HEK293 (cell line): ENCODE measurements at regions not wholly inside any gene's neighbourhood (a gene's known extent, or its start where the extent isn't known, plus 50 kb on each side); places are given as distances from the start of the nearest gene placed in this dataset.

Source experiments
- CTCF ChIA-PET: fragments of 350-600 bp; formaldehyde crosslinking; extraction: SDS; loops from one replicate; lab custom pipeline; 2021; ENCODE audit warnings: antibody characterized with exemption; lab: Yijun Ruan, JAX
- POLR2A ChIA-PET: fragments of 300-600 bp; formaldehyde crosslinking; extraction: SDS; loops from one replicate; lab custom pipeline; 2020; ENCODE audit warnings: antibody characterized with exemption, inconsistent platforms; lab: Yijun Ruan, JAX
- H3K27ac ChIP-seq: fragments of 200-500 bp; sonication (Bioruptor generic); 2 replicates; pipeline ENCODE4 v1.5.1; 2014; ENCODE audit warnings: low read depth, low read length, control low read depth, inconsistent platforms; ENCODE audit errors: extremely low read depth
- H3K36me3 ChIP-seq, 2 experiments: fragments of 200-500 bp in 1 of 2; sonication (Bioruptor generic) in 1 of 2; 1 replicate in 1 of 2; 2 replicates in 1 of 2; pipeline ENCODE4 v1.5.1; 2014 to 2017; ENCODE audit warnings: inconsistent platforms in 2 of 2, low read length in 2 of 2; ENCODE audit not compliant: control insufficient read depth in 2 of 2, insufficient read depth in 1 of 2
- H3K4me1 ChIP-seq: fragments of 200-500 bp; sonication (Bioruptor generic); 2 replicates; pipeline ENCODE4 v1.5.1; 2014; ENCODE audit warnings: mild to moderate bottlenecking, low read length, inconsistent platforms; ENCODE audit not compliant: control insufficient read depth, insufficient read depth
- H3K4me3 ChIP-seq: 2 replicates; pipeline ENCODE4 v1.5.1; 2011; ENCODE audit warnings: low read depth, mild to moderate bottlenecking, control low read depth, low read length, moderate library complexity
- H3K9me3 ChIP-seq: fragments of 200-500 bp; sonication (Bioruptor generic); 2 replicates; pipeline ENCODE4 v1.5.1; 2014; ENCODE audit warnings: low read depth, low read length, inconsistent platforms; ENCODE audit not compliant: control insufficient read depth, insufficient read depth
- OSR2 ChIP-seq: fragments of 450-650 bp; formaldehyde crosslinking; IDR thresholded peaks from 2 replicates; pipeline ENCODE4 v1.5.1; 2016; ENCODE audit warnings: missing biosample characterization, missing genetic modification characterization
- OVOL3 ChIP-seq: fragments of 450-650 bp; formaldehyde crosslinking; IDR thresholded peaks from 2 replicates; pipeline ENCODE4 v1.5.1; 2016; ENCODE audit warnings: missing biosample characterization, missing genetic modification characterization
- SCRT1 ChIP-seq: fragments of 450-650 bp; formaldehyde crosslinking; IDR thresholded peaks from 2 replicates; pipeline ENCODE4 v1.5.1; 2016; ENCODE audit warnings: missing biosample characterization, missing genetic modification characterization, borderline replicate concordance
- SCRT2 ChIP-seq: fragments of 450-650 bp; formaldehyde crosslinking; IDR thresholded peaks from 2 replicates; pipeline ENCODE4 v1.5.1; 2016; ENCODE audit warnings: missing biosample characterization, missing genetic modification characterization
- ZBTB8A ChIP-seq: fragments of 450-650 bp; formaldehyde crosslinking; IDR thresholded peaks from 2 replicates; pipeline ENCODE4 v1.5.1; 2016; ENCODE audit warnings: missing biosample characterization, missing genetic modification characterization
- ZIC2 ChIP-seq: fragments of 450-650 bp; formaldehyde crosslinking; IDR thresholded peaks from 2 replicates; pipeline ENCODE4 v1.5.1; 2016; ENCODE audit warnings: missing biosample characterization, missing genetic modification characterization
- ZNF202 ChIP-seq: fragments of 450-650 bp; formaldehyde crosslinking; IDR thresholded peaks from 2 replicates; pipeline ENCODE4 v1.5.1; 2016; ENCODE audit warnings: missing biosample characterization, missing genetic modification characterization, borderline replicate concordance
- ZNF239 ChIP-seq: fragments of 450-650 bp; formaldehyde crosslinking; IDR thresholded peaks from 2 replicates; pipeline ENCODE4 v1.5.1; 2016; ENCODE audit warnings: missing biosample characterization, missing genetic modification characterization
- ZNF366 ChIP-seq: fragments of 450-650 bp; formaldehyde crosslinking; conservative IDR thresholded peaks from 2 replicates; pipeline ENCODE4 v1.5.1; 2016; ENCODE audit warnings: missing biosample characterization, missing genetic modification characterization
- ZNF510 ChIP-seq: fragments of 450-650 bp; formaldehyde crosslinking; IDR thresholded peaks from 2 replicates; pipeline ENCODE4 v1.5.1; 2018; ENCODE audit warnings: mild to moderate bottlenecking, missing genetic modification characterization, missing biosample characterization; ENCODE audit not compliant: insufficient replicate concordance
- ZNF544 ChIP-seq: fragments of 450-650 bp; formaldehyde crosslinking; IDR thresholded peaks from 2 replicates; pipeline ENCODE4 v1.5.0; 2017; ENCODE audit warnings: missing biosample characterization, missing genetic modification characterization
- ZNF701 ChIP-seq: fragments of 450-650 bp; formaldehyde crosslinking; IDR thresholded peaks from 2 replicates; pipeline ENCODE4 v1.5.1; 2016; ENCODE audit warnings: missing biosample characterization, missing genetic modification characterization
- ZNF785 ChIP-seq: fragments of 450-650 bp; formaldehyde crosslinking; IDR thresholded peaks from 2 replicates; pipeline ENCODE4 v1.5.1; 2016; ENCODE audit warnings: missing biosample characterization, missing genetic modification characterization
- TF ChIP-seq, protein P1 (sequence below): fragments of 450-650 bp; IDR thresholded peaks from 2 replicates; pipeline ENCODE4 v1.5.1; 2018; ENCODE audit warnings: missing biosample characterization, mild to moderate bottlenecking, missing genetic modification characterization
- TF ChIP-seq, protein P2 (sequence below): fragments of 450-650 bp; formaldehyde crosslinking; IDR thresholded peaks from 2 replicates; pipeline ENCODE4 v1.5.1; 2017; ENCODE audit warnings: missing biosample characterization, missing genetic modification characterization
- TF ChIP-seq, protein P3 (sequence below): fragments of 450-650 bp; IDR thresholded peaks from 2 replicates; pipeline ENCODE4 v1.5.1; 2018; ENCODE audit warnings: missing biosample characterization, missing genetic modification characterization
- TF ChIP-seq, protein P4 (sequence below): fragments of 450-650 bp; formaldehyde crosslinking; IDR thresholded peaks from 2 replicates; pipeline ENCODE4 v1.5.1; 2016; ENCODE audit warnings: missing biosample characterization, missing genetic modification characterization
- TF ChIP-seq, protein P5 (sequence below): fragments of 450-650 bp; formaldehyde crosslinking; IDR thresholded peaks from 2 replicates; pipeline ENCODE4 v1.5.1; 2016; ENCODE audit warnings: missing biosample characterization, missing genetic modification characterization
- TF ChIP-seq, protein P6 (sequence below): fragments of 450-650 bp; formaldehyde crosslinking; IDR thresholded peaks from 2 replicates; pipeline ENCODE4 v1.5.1; 2016; ENCODE audit warnings: missing biosample characterization, missing genetic modification characterization
- TF ChIP-seq, protein P7 (sequence below): fragments of 450-650 bp; formaldehyde crosslinking; IDR thresholded peaks from 2 replicates; pipeline ENCODE4 v1.5.1; 2016; ENCODE audit warnings: missing biosample characterization, missing genetic modification characterization

DNA sequence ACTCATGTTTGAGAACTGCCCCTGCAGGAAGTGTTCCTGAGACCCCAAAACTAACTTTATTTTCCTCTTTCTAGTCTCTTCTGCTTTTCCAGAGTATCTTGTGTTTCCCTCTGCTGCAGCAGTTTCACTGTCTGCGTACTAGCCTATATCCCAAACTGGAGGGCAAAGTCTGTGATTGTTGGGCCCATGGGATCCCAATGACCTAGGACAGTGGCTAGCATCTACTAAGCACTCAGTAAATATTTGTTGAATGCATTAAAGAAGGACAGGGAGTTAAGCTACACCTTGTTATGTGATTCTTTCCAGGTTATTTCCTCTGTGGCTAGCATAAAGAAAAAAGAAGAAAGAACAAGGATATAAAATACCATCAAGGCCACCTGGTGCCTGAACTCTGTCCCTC lies 210.6 kb upstream of the PHYHIPL start:
- Histone ChIP-seq H3K9me3 (no peaks in the 10 kb centered on the region), H3K4me1 (no peaks in the 10 kb centered on the region), H3K4me3 (no peak overlapping the region), H3K27ac (no peak overlapping the region), H3K36me3 (no peaks in the 10 kb centered on the region)
- ChIA-PET CTCF (interaction anchor here (1.3 kb wide), 1 partner anchor 13 kb away, joined by 3 read pairs; no protein-coding TSS in a partner anchor), POLR2A (no interaction called here)
- TF ChIP-seq, protein P1, sequence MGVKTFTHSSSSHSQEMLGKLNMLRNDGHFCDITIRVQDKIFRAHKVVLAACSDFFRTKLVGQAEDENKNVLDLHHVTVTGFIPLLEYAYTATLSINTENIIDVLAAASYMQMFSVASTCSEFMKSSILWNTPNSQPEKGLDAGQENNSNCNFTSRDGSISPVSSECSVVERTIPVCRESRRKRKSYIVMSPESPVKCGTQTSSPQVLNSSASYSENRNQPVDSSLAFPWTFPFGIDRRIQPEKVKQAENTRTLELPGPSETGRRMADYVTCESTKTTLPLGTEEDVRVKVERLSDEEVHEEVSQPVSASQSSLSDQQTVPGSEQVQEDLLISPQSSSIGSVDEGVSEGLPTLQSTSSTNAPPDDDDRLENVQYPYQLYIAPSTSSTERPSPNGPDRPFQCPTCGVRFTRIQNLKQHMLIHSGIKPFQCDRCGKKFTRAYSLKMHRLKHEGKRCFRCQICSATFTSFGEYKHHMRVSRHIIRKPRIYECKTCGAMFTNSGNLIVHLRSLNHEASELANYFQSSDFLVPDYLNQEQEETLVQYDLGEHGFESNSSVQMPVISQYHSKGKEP (tag by site-specific recombination) = no peak
- no peak for TF ChIP-seq OVOL3 (tag by site-specific recombination)
- TF ChIP-seq, protein P2, sequence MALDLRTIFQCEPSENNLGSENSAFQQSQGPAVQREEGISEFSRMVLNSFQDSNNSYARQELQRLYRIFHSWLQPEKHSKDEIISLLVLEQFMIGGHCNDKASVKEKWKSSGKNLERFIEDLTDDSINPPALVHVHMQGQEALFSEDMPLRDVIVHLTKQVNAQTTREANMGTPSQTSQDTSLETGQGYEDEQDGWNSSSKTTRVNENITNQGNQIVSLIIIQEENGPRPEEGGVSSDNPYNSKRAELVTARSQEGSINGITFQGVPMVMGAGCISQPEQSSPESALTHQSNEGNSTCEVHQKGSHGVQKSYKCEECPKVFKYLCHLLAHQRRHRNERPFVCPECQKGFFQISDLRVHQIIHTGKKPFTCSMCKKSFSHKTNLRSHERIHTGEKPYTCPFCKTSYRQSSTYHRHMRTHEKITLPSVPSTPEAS (tag by site-specific recombination) = no peak
- no peak for TF ChIP-seq ZNF544
- no peak for TF ChIP-seq ZNF785 (tag by site-specific recombination)
- TF ChIP-seq ZBTB8A (tag by site-specific recombination) = no peak
- no peak for TF ChIP-seq ZNF701 (tag by site-specific recombination)
- TF ChIP-seq, protein P3, sequence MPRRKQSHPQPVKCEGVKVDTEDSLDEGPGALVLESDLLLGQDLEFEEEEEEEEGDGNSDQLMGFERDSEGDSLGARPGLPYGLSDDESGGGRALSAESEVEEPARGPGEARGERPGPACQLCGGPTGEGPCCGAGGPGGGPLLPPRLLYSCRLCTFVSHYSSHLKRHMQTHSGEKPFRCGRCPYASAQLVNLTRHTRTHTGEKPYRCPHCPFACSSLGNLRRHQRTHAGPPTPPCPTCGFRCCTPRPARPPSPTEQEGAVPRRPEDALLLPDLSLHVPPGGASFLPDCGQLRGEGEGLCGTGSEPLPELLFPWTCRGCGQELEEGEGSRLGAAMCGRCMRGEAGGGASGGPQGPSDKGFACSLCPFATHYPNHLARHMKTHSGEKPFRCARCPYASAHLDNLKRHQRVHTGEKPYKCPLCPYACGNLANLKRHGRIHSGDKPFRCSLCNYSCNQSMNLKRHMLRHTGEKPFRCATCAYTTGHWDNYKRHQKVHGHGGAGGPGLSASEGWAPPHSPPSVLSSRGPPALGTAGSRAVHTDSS (tag by site-specific recombination) = no peak

DNA sequence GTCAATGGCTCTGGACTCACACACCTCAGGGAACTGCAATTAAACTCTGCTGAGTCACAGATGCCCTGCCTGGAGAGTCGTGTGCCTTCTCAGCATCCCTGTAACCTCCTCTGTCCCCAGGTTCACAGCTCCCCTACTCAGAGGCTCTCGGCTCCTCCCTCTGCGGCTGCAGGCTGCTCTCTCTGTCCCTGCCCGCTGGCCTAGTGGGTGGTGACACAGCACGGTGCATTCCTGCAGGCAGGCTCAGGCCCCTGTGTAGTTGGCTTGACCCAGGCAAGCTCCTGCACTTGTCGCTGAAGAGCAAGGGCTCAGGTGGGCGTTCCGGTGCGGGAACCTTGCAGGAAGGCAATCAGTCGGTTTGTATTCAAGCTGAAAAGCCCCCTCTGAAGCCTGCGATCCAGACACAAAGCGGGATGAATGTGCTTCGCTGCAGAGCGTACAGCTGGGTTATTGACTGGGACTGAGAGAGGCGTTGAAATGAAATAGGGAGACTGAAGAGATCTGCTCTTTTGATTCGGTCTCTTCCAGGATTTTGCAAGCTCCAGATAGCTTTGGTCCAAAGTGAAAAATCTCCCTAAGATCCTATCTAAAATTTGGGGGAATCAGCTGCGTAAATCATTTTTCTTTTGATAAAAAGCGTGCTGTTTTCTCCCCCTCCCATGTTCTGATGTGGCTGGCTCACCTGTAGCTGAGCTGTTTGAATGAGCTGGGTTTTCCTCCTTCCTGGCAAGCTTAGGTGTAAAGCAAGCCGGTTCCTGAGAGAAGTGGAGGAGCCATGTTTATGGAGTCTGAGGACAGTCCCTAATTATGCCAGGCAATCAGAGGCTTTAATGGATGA lies 208.7 kb upstream of the PHYHIPL start:
- Histone ChIP-seq H3K9me3 (no peaks in the 10 kb centered on the region), H3K4me3 (no peak overlapping the region)
- CTCF ChIA-PET = interaction anchor here (2.8 kb wide), 1 partner anchor 16 kb away, joined by 9 read pairs; no protein-coding TSS in a partner anchor
- TF ChIP-seq, protein P4, sequence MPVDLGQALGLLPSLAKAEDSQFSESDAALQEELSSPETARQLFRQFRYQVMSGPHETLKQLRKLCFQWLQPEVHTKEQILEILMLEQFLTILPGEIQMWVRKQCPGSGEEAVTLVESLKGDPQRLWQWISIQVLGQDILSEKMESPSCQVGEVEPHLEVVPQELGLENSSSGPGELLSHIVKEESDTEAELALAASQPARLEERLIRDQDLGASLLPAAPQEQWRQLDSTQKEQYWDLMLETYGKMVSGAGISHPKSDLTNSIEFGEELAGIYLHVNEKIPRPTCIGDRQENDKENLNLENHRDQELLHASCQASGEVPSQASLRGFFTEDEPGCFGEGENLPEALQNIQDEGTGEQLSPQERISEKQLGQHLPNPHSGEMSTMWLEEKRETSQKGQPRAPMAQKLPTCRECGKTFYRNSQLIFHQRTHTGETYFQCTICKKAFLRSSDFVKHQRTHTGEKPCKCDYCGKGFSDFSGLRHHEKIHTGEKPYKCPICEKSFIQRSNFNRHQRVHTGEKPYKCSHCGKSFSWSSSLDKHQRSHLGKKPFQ = no peak
- TF ChIP-seq SCRT1 (tag by site-specific recombination) (peak; percentile 40; the same call in 1 of the 2 replicates), ZNF366 (tag by site-specific recombination) (no peak), ZNF510 (tag by site-specific recombination) (no peak), SCRT2 (tag by site-specific recombination) (peak; percentile 72), ZIC2 (peak; percentile 100), ZNF202 (tag by site-specific recombination) (no peak), ZNF239 (tag by site-specific recombination) (no peak), OSR2 (no peak)
- TF ChIP-seq, protein P5, sequence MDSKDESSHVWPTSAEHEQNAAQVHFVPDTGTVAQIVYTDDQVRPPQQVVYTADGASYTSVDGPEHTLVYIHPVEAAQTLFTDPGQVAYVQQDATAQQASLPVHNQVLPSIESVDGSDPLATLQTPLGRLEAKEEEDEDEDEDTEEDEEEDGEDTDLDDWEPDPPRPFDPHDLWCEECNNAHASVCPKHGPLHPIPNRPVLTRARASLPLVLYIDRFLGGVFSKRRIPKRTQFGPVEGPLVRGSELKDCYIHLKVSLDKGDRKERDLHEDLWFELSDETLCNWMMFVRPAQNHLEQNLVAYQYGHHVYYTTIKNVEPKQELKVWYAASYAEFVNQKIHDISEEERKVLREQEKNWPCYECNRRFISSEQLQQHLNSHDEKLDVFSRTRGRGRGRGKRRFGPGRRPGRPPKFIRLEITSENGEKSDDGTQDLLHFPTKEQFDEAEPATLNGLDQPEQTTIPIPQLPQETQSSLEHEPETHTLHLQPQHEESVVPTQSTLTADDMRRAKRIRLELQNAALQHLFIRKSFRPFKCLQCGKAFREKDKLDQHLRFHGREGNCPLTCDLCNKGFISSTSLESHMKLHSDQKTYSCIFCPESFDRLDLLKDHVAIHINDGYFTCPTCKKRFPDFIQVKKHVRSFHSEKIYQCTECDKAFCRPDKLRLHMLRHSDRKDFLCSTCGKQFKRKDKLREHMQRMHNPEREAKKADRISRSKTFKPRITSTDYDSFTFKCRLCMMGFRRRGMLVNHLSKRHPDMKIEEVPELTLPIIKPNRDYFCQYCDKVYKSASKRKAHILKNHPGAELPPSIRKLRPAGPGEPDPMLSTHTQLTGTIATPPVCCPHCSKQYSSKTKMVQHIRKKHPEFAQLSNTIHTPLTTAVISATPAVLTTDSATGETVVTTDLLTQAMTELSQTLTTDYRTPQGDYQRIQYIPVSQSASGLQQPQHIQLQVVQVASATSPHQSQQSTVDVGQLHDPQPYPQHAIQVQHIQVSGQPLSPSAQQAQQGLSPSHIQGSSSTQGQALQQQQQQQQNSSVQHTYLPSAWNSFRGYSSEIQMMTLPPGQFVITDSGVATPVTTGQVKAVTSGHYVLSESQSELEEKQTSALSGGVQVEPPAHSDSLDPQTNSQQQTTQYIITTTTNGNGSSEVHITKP = no peak
- TF ChIP-seq, protein P6, sequence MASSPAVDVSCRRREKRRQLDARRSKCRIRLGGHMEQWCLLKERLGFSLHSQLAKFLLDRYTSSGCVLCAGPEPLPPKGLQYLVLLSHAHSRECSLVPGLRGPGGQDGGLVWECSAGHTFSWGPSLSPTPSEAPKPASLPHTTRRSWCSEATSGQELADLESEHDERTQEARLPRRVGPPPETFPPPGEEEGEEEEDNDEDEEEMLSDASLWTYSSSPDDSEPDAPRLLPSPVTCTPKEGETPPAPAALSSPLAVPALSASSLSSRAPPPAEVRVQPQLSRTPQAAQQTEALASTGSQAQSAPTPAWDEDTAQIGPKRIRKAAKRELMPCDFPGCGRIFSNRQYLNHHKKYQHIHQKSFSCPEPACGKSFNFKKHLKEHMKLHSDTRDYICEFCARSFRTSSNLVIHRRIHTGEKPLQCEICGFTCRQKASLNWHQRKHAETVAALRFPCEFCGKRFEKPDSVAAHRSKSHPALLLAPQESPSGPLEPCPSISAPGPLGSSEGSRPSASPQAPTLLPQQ (tag by site-specific recombination) = no peak
- TF ChIP-seq, protein P7, sequence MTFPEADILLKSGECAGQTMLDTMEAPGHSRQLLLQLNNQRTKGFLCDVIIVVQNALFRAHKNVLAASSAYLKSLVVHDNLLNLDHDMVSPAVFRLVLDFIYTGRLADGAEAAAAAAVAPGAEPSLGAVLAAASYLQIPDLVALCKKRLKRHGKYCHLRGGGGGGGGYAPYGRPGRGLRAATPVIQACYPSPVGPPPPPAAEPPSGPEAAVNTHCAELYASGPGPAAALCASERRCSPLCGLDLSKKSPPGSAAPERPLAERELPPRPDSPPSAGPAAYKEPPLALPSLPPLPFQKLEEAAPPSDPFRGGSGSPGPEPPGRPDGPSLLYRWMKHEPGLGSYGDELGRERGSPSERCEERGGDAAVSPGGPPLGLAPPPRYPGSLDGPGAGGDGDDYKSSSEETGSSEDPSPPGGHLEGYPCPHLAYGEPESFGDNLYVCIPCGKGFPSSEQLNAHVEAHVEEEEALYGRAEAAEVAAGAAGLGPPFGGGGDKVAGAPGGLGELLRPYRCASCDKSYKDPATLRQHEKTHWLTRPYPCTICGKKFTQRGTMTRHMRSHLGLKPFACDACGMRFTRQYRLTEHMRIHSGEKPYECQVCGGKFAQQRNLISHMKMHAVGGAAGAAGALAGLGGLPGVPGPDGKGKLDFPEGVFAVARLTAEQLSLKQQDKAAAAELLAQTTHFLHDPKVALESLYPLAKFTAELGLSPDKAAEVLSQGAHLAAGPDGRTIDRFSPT (tag by site-specific recombination) = no peak

More for the DNA sequence above, 208.7 kb upstream of the PHYHIPL start:
- no peaks in the 10 kb centered on the region for H3K36me3 ChIP-seq
- POLR2A ChIA-PET = no interaction called here
- no peaks in the 10 kb centered on the region for H3K4me1 ChIP-seq
- H3K27ac ChIP-seq = no peak overlapping the region
